ENCODE measurements at regions not wholly inside any gene's neighbourhood (a gene's known extent, or its start where the extent isn't known, plus 50 kb on each side); places are given as distances from the start of the nearest gene placed in this dataset.

GRCh38 chr1:50275566-50275965, 147.7 kb downstream of the DMRTA2 start:
- no peak overlapping the region for H3K27ac ChIP-seq (ENCODE audit: control insufficient read depth, insufficient read depth, low read length)
- no peak for FAIRE-seq
- no peaks in the 10 kb centered on the region for H3K27me3 ChIP-seq (ENCODE audit: control insufficient read depth, extremely low read depth, insufficient read depth, low read length)
- no peak overlapping the region for H3K4me2 ChIP-seq (ENCODE audit: control insufficient read depth, extremely low read depth, insufficient read depth, low read depth, low read length)
- TF ChIP-seq EZH2 (IDR thresholded peaks at IDR 0.05; ENCODE audit: low read length) = no peak
- TF ChIP-seq CTCF (optimal IDR thresholded peaks at IDR 0.05 in 1 of 3, IDR thresholded peaks at IDR 0.05 in 1 of 3, conservative IDR thresholded peaks at IDR 0.05 in 1 of 3; ENCODE audit: extremely low read depth in 1 of 3, insufficient read depth in 2 of 3, low read length in 3 of 3) = no peak
- H3K4me3 ChIP-seq (ENCODE audit: control insufficient read depth in 2 of 3, extremely low read depth in 1 of 3, insufficient read depth in 2 of 3, low read depth in 1 of 3, low read length in 3 of 3) = no peak overlapping the region
- dilution Hi-C loops (cut with MboI; ENCODE audit: extremely low pct_ligation_motif_present, low sequenced_read_pairs) = no loop called here
- no peaks in the 10 kb centered on the region for H4K20me1 ChIP-seq (ENCODE audit: control insufficient read depth, extremely low read depth, insufficient read depth, low read length)
- DNase-seq (ENCODE audit: low read depth, low spot score) = no peak
- H2AFZ ChIP-seq (ENCODE audit: control insufficient read depth, low read length) = no peak overlapping the region
- no peaks in the 10 kb centered on the region for H3K4me1 ChIP-seq (ENCODE audit: control insufficient read depth, extremely low read depth, insufficient read depth, low read length)
- no peaks in the 10 kb centered on the region for H3K9me3 ChIP-seq (ENCODE audit: control insufficient read depth, low read depth, low read length)
- H3K36me3 ChIP-seq (ENCODE audit: control insufficient read depth in 2 of 2, extremely low read depth in 1 of 2, insufficient read depth in 2 of 2, low read length in 2 of 2) = no peaks in the 10 kb centered on the region
- H3K9ac ChIP-seq (ENCODE audit: control insufficient read depth, extremely low read depth, insufficient read depth, low read length) = no peak overlapping the region
- no peaks in the 10 kb centered on the region for H3K79me2 ChIP-seq (ENCODE audit: control insufficient read depth, insufficient read depth, low read length)
- H3K9me1 ChIP-seq (ENCODE audit: control insufficient read depth, extremely low read depth, insufficient read depth, low read length) = no peaks in the 10 kb centered on the region

DNA sequence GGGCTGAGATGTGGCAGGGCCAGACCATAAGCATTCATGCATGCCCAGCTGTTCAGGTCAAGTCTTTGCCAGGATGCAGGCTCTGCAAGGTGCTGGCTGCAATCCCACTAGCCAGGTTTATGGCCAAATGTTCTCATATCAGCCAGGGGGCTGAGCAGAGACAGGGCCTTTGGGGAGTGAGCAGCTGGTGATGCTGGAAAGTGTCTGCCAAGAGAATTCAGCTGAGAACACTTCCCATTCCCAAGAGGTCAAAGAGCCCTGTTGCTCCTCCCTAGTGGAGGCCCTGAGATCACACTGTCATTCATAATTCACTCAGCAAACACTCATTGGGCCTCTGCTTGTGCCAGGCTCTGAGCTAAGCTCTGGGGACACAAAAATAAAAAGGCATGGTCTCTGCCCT, 150.3 kb downstream of the DMRTA2 start:
- no peaks in the 10 kb centered on the region for H3K27me3 ChIP-seq (ENCODE audit: control insufficient read depth, extremely low read depth, insufficient read depth, low read length)
- no peak overlapping the region for H3K4me2 ChIP-seq (ENCODE audit: control insufficient read depth, extremely low read depth, insufficient read depth, low read depth, low read length)
- no peak overlapping the region for H3K9ac ChIP-seq (ENCODE audit: control insufficient read depth, extremely low read depth, insufficient read depth, low read length)
- no peaks in the 10 kb centered on the region for H3K4me1 ChIP-seq (ENCODE audit: control insufficient read depth, extremely low read depth, insufficient read depth, low read length)
- TF ChIP-seq CTCF (optimal IDR thresholded peaks at IDR 0.05 in 1 of 3, IDR thresholded peaks at IDR 0.05 in 1 of 3, conservative IDR thresholded peaks at IDR 0.05 in 1 of 3; ENCODE audit: extremely low read depth in 1 of 3, insufficient read depth in 2 of 3, low read length in 3 of 3) (no peak), EZH2 (IDR thresholded peaks at IDR 0.05; ENCODE audit: low read length) (no peak)
- H3K4me3 ChIP-seq (ENCODE audit: control insufficient read depth in 2 of 3, extremely low read depth in 1 of 3, insufficient read depth in 2 of 3, low read depth in 1 of 3, low read length in 3 of 3) = no peak overlapping the region
- no peak for DNase-seq (ENCODE audit: low read depth, low spot score)
- dilution Hi-C loops (cut with MboI; ENCODE audit: extremely low pct_ligation_motif_present, low sequenced_read_pairs) = no loop called here
- no peaks in the 10 kb centered on the region for H4K20me1 ChIP-seq (ENCODE audit: control insufficient read depth, extremely low read depth, insufficient read depth, low read length)
- H2AFZ ChIP-seq (ENCODE audit: control insufficient read depth, low read length) = no peak overlapping the region
- H3K36me3 ChIP-seq (ENCODE audit: control insufficient read depth in 2 of 2, extremely low read depth in 1 of 2, insufficient read depth in 2 of 2, low read length in 2 of 2) = no peaks in the 10 kb centered on the region
- H3K79me2 ChIP-seq (ENCODE audit: control insufficient read depth, insufficient read depth, low read length) = no peaks in the 10 kb centered on the region
- FAIRE-seq = no peak
- no peaks in the 10 kb centered on the region for H3K9me1 ChIP-seq (ENCODE audit: control insufficient read depth, extremely low read depth, insufficient read depth, low read length)
- H3K9me3 ChIP-seq (ENCODE audit: control insufficient read depth, low read depth, low read length) = no peaks in the 10 kb centered on the region
- no peak overlapping the region for H3K27ac ChIP-seq (ENCODE audit: control insufficient read depth, insufficient read depth, low read length)

All from keratinocyte (primary cell).